ENCODE measurements at regions not wholly inside any gene's neighbourhood (a gene's known extent, or its start where the extent isn't known, plus 50 kb on each side); places are given as distances from the start of the nearest gene placed in this dataset.

- peak overlapping the region in 1 of 7 donors; percentile 7 for H3K27ac Mint-ChIP-seq
- peaks cover 9% of the 10 kb centered on the region in 4 donors for H3K4me1 Mint-ChIP-seq
- Histone ChIP-seq H3K36me3 (ENCODE audit: insufficient read depth, low read length) (no peaks in the 10 kb centered on the region), H3K9me3 (ENCODE audit: control insufficient read depth in 1 of 2, low read length in 2 of 2) (no peaks in the 10 kb centered on the region), H3K4me3 (ENCODE audit: low read length in 2 of 2) (no peak overlapping the region), H3K27me3 (ENCODE audit: insufficient read depth, low read length) (no peaks in the 10 kb centered on the region), H3K27ac (ENCODE audit: low read depth, low read length) (no peak overlapping the region), H3K4me1 (ENCODE audit: insufficient read depth, low read length) (peaks cover 10% of the 10 kb centered on the region)
- H3K27me3 Mint-ChIP-seq = peaks cover 0 to 1% of the 10 kb centered on the region in 2 donors
- DNase-seq = no peak
- H3K4me3 Mint-ChIP-seq = no peak overlapping the region
- POLR2A ChIA-PET (ENCODE audit: partially characterized antibody) = no interaction called here
- intact Hi-C loops (cut with micrococcal nuclease) = no loop called here
- CTCF ChIA-PET (ENCODE audit: partially characterized antibody) = no interaction called here
- no peaks in the 10 kb centered on the region for H3K36me3 Mint-ChIP-seq
- H3K9me3 Mint-ChIP-seq = peaks cover 0 to 15% (median 10%) of the 10 kb centered on the region in 8 donors
Measured at GRCh38 chr5:142446131-142446959, 121.5 kb upstream of the SPRY4 start.

- Mint-ChIP-seq H3K27ac (no peak overlapping the region), H3K9me3 (peaks cover 0 to 9% (median 3%) of the 10 kb centered on the region in 8 donors), H3K36me3 (no peaks in the 10 kb centered on the region), H3K4me3 (no peak overlapping the region), H3K4me1 (peaks cover 12 to 18% (median 17%) of the 10 kb centered on the region in 4 donors), H3K27me3 (peaks cover 0 to 1% of the 10 kb centered on the region in 2 donors)
- H3K36me3 ChIP-seq (ENCODE audit: insufficient read depth, low read length) = no peaks in the 10 kb centered on the region
- no peaks in the 10 kb centered on the region for H3K9me3 ChIP-seq (ENCODE audit: control insufficient read depth in 1 of 2, low read length in 2 of 2)
- no peak for DNase-seq
- POLR2A ChIA-PET (ENCODE audit: partially characterized antibody) = interaction anchor here (1.1 kb wide), 1 partner anchor 12 kb away, joined by 4 read pairs; no protein-coding TSS in a partner anchor
- peaks cover 15% of the 10 kb centered on the region for H3K4me1 ChIP-seq (ENCODE audit: insufficient read depth, low read length)
- intact Hi-C loops (cut with micrococcal nuclease) = no loop called here
- H3K27ac ChIP-seq (ENCODE audit: low read depth, low read length) = no peak overlapping the region
- CTCF ChIA-PET (ENCODE audit: partially characterized antibody) = no interaction called here
- H3K4me3 ChIP-seq (ENCODE audit: low read length in 2 of 2) = no peak overlapping the region
- no peaks in the 10 kb centered on the region for H3K27me3 ChIP-seq (ENCODE audit: insufficient read depth, low read length)
Measured at GRCh38 chr5:142445266-142445665, 120.4 kb upstream of the SPRY4 start.

GRCh38 chr5:142441616-142442015 is 116.8 kb upstream of the SPRY4 start:
- Histone ChIP-seq H3K4me3 (ENCODE audit: low read length in 2 of 2) (no peak overlapping the region), H3K27ac (ENCODE audit: low read depth, low read length) (no peak overlapping the region), H3K36me3 (ENCODE audit: insufficient read depth, low read length) (no peaks in the 10 kb centered on the region), H3K4me1 (ENCODE audit: insufficient read depth, low read length) (peaks cover 36% of the 10 kb centered on the region), H3K27me3 (ENCODE audit: insufficient read depth, low read length) (no peaks in the 10 kb centered on the region), H3K9me3 (ENCODE audit: control insufficient read depth in 1 of 2, low read length in 2 of 2) (no peaks in the 10 kb centered on the region)
- POLR2A ChIA-PET (ENCODE audit: partially characterized antibody) = interaction anchor here (1.4 kb wide), 1 partner anchor 9 kb away, joined by 5 read pairs; no protein-coding TSS in a partner anchor
- Mint-ChIP-seq H3K27me3 (peaks cover 0 to 1% of the 10 kb centered on the region in 2 donors), H3K36me3 (no peaks in the 10 kb centered on the region), H3K9me3 (no peaks in the 10 kb centered on the region), H3K4me3 (peak overlapping the region in 5 of 8 donors; percentile 24 to 75 (median 60)), H3K4me1 (peaks cover 29 to 48% (median 39%) of the 10 kb centered on the region in 4 donors), H3K27ac (peak overlapping the region in 1 of 7 donors; percentile 24)
- CTCF ChIA-PET (ENCODE audit: partially characterized antibody) = interaction anchor here (0.8 to 1.6 kb wide), 4 partner anchors 28 to 294 kb away, joined by 3 to 6 read pairs (median 4); no protein-coding TSS in a partner anchor
- DNase-seq = peak in 2 of 5 donors; percentile 16 to 30
- intact Hi-C loops (cut with micrococcal nuclease) = loop anchor here (1.0 kb wide), 1 partner anchor 289 kb away; no protein-coding TSS in a partner anchor

GRCh38 chr5:142439207-142439860 is 114.5 kb upstream of the SPRY4 start:
- Mint-ChIP-seq H3K27me3 (no peaks in the 10 kb centered on the region), H3K27ac (peak overlapping the region in 1 of 7 donors; percentile 43), H3K4me1 (peaks cover 31 to 61% (median 47%) of the 10 kb centered on the region in 4 donors), H3K4me3 (no peak overlapping the region), H3K36me3 (no peaks in the 10 kb centered on the region), H3K9me3 (no peaks in the 10 kb centered on the region)
- intact Hi-C loops (cut with micrococcal nuclease) = no loop called here
- POLR2A ChIA-PET (ENCODE audit: partially characterized antibody) = interaction anchor here (1.5 kb wide), 1 partner anchor 82 kb away, joined by 5 read pairs; no protein-coding TSS in a partner anchor
- CTCF ChIA-PET (ENCODE audit: partially characterized antibody) = no interaction called here
- Histone ChIP-seq H3K4me1 (ENCODE audit: insufficient read depth, low read length) (peaks cover 38% of the 10 kb centered on the region), H3K9me3 (ENCODE audit: control insufficient read depth in 1 of 2, low read length in 2 of 2) (no peaks in the 10 kb centered on the region), H3K27me3 (ENCODE audit: insufficient read depth, low read length) (no peaks in the 10 kb centered on the region), H3K4me3 (ENCODE audit: low read length in 2 of 2) (no peak overlapping the region), H3K27ac (ENCODE audit: low read depth, low read length) (no peak overlapping the region), H3K36me3 (ENCODE audit: insufficient read depth, low read length) (no peaks in the 10 kb centered on the region)
- DNase-seq = no peak

- no peaks in the 10 kb centered on the region for H3K27me3 ChIP-seq (ENCODE audit: insufficient read depth, low read length)
- H3K9me3 ChIP-seq (ENCODE audit: control insufficient read depth in 1 of 2, low read length in 2 of 2) = no peaks in the 10 kb centered on the region
- H3K4me1 ChIP-seq (ENCODE audit: insufficient read depth, low read length) = peaks cover 45% of the 10 kb centered on the region
- H3K4me3 Mint-ChIP-seq = peak overlapping the region in 6 of 8 donors; percentile 20 to 49 (median 30)
- no peaks in the 10 kb centered on the region for H3K27me3 Mint-ChIP-seq
- no peaks in the 10 kb centered on the region for H3K36me3 ChIP-seq (ENCODE audit: insufficient read depth, low read length)
- CTCF ChIA-PET (ENCODE audit: partially characterized antibody) = interaction anchor here (1.1 kb wide), 1 partner anchor 10 kb away, joined by 3 read pairs; no protein-coding TSS in a partner anchor
- no peaks in the 10 kb centered on the region for H3K9me3 Mint-ChIP-seq
- intact Hi-C loops (cut with micrococcal nuclease) = no loop called here
- no peaks in the 10 kb centered on the region for H3K36me3 Mint-ChIP-seq
- POLR2A ChIA-PET (ENCODE audit: partially characterized antibody) = interaction anchor here (1.5 kb wide), 1 partner anchor 82 kb away, joined by 5 read pairs; no protein-coding TSS in a partner anchor
- no peak overlapping the region for H3K27ac ChIP-seq (ENCODE audit: low read depth, low read length)
- H3K27ac Mint-ChIP-seq = peak overlapping the region in 4 of 7 donors; percentile 30 to 69 (median 52)
- DNase-seq = no peak
- peaks cover 36 to 69% (median 54%) of the 10 kb centered on the region in 4 donors for H3K4me1 Mint-ChIP-seq
- no peak overlapping the region for H3K4me3 ChIP-seq (ENCODE audit: low read length in 2 of 2)
Measured at GRCh38 chr5:142438573-142438972, 113.8 kb upstream of the SPRY4 start.

- Mint-ChIP-seq H3K36me3 (no peaks in the 10 kb centered on the region), H3K27me3 (no peaks in the 10 kb centered on the region), H3K27ac (peak overlapping the region in 1 of 7 donors; percentile 30)
Measured at GRCh38 chr5:142437563-142437962, 112.7 kb upstream of the SPRY4 start.

More at GRCh38 chr5:142437563-142437962, 112.7 kb upstream of the SPRY4 start:
- peaks cover 55% of the 10 kb centered on the region for H3K4me1 ChIP-seq (ENCODE audit: insufficient read depth, low read length)
- H3K36me3 ChIP-seq (ENCODE audit: insufficient read depth, low read length) = no peaks in the 10 kb centered on the region
- Mint-ChIP-seq H3K4me3 (peak overlapping the region in 1 of 8 donors; percentile 12), H3K4me1 (peaks cover 46 to 79% (median 64%) of the 10 kb centered on the region in 4 donors), H3K9me3 (no peaks in the 10 kb centered on the region)
- H3K27ac ChIP-seq (ENCODE audit: low read depth, low read length) = no peak overlapping the region
- ChIA-PET CTCF (ENCODE audit: partially characterized antibody) (interaction anchor here (1.1 kb wide), 1 partner anchor 9 kb away, joined by 3 read pairs; no protein-coding TSS in a partner anchor), POLR2A (ENCODE audit: partially characterized antibody) (interaction anchor here (1.5 kb wide), 1 partner anchor 81 kb away, joined by 5 read pairs; no protein-coding TSS in a partner anchor)
- H3K27me3 ChIP-seq (ENCODE audit: insufficient read depth, low read length) = no peaks in the 10 kb centered on the region
- no peak overlapping the region for H3K4me3 ChIP-seq (ENCODE audit: low read length in 2 of 2)
- no peaks in the 10 kb centered on the region for H3K9me3 ChIP-seq (ENCODE audit: control insufficient read depth in 1 of 2, low read length in 2 of 2)
- intact Hi-C loops (cut with micrococcal nuclease) = no loop called here
- DNase-seq = no peak
